ENCODE measurements at regions not wholly inside any gene's neighbourhood (a gene's known extent, or its start where the extent isn't known, plus 50 kb on each side); places are given as distances from the start of the nearest gene placed in this dataset.

DNA sequence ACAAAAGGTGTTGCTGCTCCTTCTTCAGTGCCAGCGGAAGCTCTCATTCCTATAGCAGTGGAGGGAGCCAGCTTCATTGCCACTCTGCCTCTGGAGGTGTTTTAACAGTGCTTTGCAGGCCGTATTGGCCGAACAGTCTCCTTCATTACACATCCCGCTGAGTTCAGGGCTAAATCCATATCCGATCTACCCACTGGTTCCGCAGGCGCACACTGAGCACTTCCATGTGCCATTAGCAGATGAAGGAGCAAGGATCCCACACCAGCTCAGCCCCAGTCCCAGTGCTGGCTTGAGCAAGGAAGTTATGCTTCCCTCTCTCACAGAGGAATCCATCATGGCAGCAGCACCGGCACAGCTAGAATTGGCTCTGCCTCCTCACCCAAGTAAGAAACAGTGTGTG is 121.2 kb upstream of the IRX2 start:
- no peak for TF ChIP-seq POLR2AphosphoS5 (IDR thresholded peaks at IDR 0.05)
- TF ChIP-seq POLR2A (IDR thresholded peaks at IDR 0.05) = no peak
- TF ChIP-seq CTCF (IDR thresholded peaks at IDR 0.05) = no peak
- no peaks in the 10 kb centered on the region for H3K36me3 ChIP-seq
- H3K4me1 ChIP-seq (replicated peaks) = no peaks in the 10 kb centered on the region
- H3K9me3 ChIP-seq = no peaks in the 10 kb centered on the region
- intact Hi-C loops (cut with DNase I) = no loop called here
- no peak overlapping the region for H3K27ac ChIP-seq
- no peaks in the 10 kb centered on the region for H3K27me3 ChIP-seq (replicated peaks; ENCODE audit: insufficient read depth)
- H3K4me3 ChIP-seq = no peak overlapping the region
- 85% methylated on average over 8 of the region's 8 CpGs for WGBS
- DNase-seq (ENCODE audit: low spot score) = no peak

DNA sequence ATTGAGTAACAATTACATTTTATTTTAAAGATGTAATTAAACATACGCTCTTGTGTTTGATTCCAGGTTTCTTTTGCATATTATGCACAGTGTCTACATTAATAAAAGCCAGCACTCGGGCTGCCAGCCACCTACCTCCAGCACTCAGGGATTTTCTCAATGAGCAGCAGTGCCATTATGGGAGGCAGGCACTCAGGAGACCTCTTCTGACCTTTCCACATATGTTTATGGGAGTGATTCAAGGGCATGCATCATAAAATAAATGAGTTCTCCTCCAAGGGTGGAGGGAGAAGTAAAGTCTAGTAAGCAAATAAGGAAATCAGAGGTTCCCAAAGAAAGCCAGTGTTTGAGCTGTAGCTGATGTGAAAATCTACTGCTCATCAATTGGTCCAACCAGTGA is 119.8 kb upstream of the IRX2 start:
- no peak overlapping the region for H3K27ac ChIP-seq
- intact Hi-C loops (cut with DNase I) = no loop called here
- H3K4me3 ChIP-seq = no peak overlapping the region
- DNase-seq (ENCODE audit: low spot score) = no peak
- H3K4me1 ChIP-seq (replicated peaks) = no peaks in the 10 kb centered on the region
- 62% methylated on average over 2 of the region's 2 CpGs for WGBS
- no peaks in the 10 kb centered on the region for H3K27me3 ChIP-seq (replicated peaks; ENCODE audit: insufficient read depth)
- H3K9me3 ChIP-seq = no peaks in the 10 kb centered on the region
- no peaks in the 10 kb centered on the region for H3K36me3 ChIP-seq
- TF ChIP-seq POLR2A (IDR thresholded peaks at IDR 0.05) (no peak), CTCF (IDR thresholded peaks at IDR 0.05) (no peak), POLR2AphosphoS5 (IDR thresholded peaks at IDR 0.05) (no peak)

DNA sequence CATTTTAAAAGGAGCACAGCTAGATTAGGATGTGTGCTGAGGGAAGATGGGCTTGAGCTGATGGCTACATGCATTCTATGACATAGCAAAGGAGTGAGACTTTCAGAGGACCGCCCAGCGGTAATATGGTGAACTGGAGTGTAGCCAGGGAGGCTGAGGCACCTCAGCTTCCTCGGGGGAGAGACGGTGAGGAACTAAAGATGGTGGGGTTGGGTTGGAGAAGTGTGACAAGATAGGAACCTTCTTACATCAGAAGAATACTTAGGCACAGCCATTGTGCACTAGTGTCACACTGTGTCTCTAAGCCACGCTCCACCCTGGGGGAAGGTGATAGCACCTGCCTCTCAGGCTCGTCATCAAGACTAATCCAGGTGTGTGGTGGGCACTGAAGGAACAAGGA is 118.0 kb upstream of the IRX2 start:
- Histone ChIP-seq H3K4me1 (replicated peaks) (no peaks in the 10 kb centered on the region), H3K36me3 (no peaks in the 10 kb centered on the region), H3K27ac (no peak overlapping the region), H3K9me3 (no peaks in the 10 kb centered on the region), H3K4me3 (no peak overlapping the region), H3K27me3 (replicated peaks; ENCODE audit: insufficient read depth) (peaks cover 3% of the 10 kb centered on the region)
- no peak for DNase-seq (ENCODE audit: low spot score)
- WGBS = 90% methylated on average over 6 of the region's 6 CpGs
- intact Hi-C loops (cut with DNase I) = no loop called here
- no peak for TF ChIP-seq CTCF (IDR thresholded peaks at IDR 0.05)

- TF ChIP-seq POLR2AphosphoS5 (IDR thresholded peaks at IDR 0.05) (no peak), CTCF (IDR thresholded peaks at IDR 0.05) (no peak), POLR2A (IDR thresholded peaks at IDR 0.05) (no peak)
- H3K27ac ChIP-seq = no peak overlapping the region
- no peak overlapping the region for H3K4me3 ChIP-seq
- no peaks in the 10 kb centered on the region for H3K9me3 ChIP-seq
- intact Hi-C loops (cut with DNase I) = no loop called here
- no peaks in the 10 kb centered on the region for H3K36me3 ChIP-seq
- DNase-seq (ENCODE audit: low spot score) = no peak
- 67% methylated on average over 14 of the region's 14 CpGs for WGBS
- no peaks in the 10 kb centered on the region for H3K4me1 ChIP-seq (replicated peaks)
- peaks cover 3% of the 10 kb centered on the region for H3K27me3 ChIP-seq (replicated peaks; ENCODE audit: insufficient read depth)
Measured at GRCh38 chr5:2867373-2867933, 116.0 kb upstream of the IRX2 start.

GRCh38 chr5:2866662-2867372 is 115.3 kb upstream of the IRX2 start:
- no peaks in the 10 kb centered on the region for H3K4me1 ChIP-seq (replicated peaks)
- no peaks in the 10 kb centered on the region for H3K9me3 ChIP-seq
- intact Hi-C loops (cut with DNase I) = no loop called here
- no peaks in the 10 kb centered on the region for H3K36me3 ChIP-seq
- H3K27ac ChIP-seq = no peak overlapping the region
- peaks cover 3% of the 10 kb centered on the region for H3K27me3 ChIP-seq (replicated peaks; ENCODE audit: insufficient read depth)
- DNase-seq (ENCODE audit: low spot score) = no peak
- TF ChIP-seq CTCF (IDR thresholded peaks at IDR 0.05) (no peak), POLR2AphosphoS5 (IDR thresholded peaks at IDR 0.05) (no peak), POLR2A (IDR thresholded peaks at IDR 0.05) (no peak)
- H3K4me3 ChIP-seq = no peak overlapping the region
- WGBS = 82% methylated on average over 27 of the region's 27 CpGs
